DMS 273 treated with DMSO at 0.1 percent for 48 hours (cell line): ENCODE measurements at regions not wholly inside any gene's neighbourhood (a gene's known extent, or its start where the extent isn't known, plus 50 kb on each side); places are given as distances from the start of the nearest gene placed in this dataset.
"Not testable (repeated sequence)": the region's sequence is repeated elsewhere in the genome, so short reads cannot be mapped to it uniquely, and the experiment has no call there.

Experiments
- DNase-seq: peaks from one replicate; lab custom pipeline; 2025; lab: John Stamatoyannopoulos, UW

DNA sequence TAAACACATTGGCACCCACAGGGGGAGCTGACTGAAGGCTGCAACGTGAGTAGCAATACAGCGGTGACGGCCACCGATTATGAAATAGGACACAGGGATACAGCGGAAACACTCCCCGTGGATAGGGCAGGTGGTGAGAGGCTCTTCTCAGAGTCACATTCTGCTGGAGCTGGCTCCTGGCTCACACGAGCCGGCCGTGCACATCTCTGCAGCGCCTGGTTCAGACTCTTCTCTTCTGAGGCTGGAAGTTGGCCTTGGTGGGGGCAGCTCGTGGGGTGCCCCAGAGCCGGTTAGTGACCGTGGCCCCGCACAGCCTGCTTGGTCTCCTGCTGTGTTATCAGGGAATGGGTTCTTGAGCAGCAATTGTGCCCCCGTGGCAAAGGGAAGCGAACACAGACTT is 61.3 kb upstream of the EN2 start:
- DNase-seq: no peak

- not testable (repeated sequence) for DNase-seq
Observed at GRCh38 chr7:155397758-155398714, 59.9 kb upstream of the EN2 start.

- no peak for DNase-seq
Observed at GRCh38 chr7:155398944-155399343, 59.0 kb upstream of the EN2 start.

- DNase-seq: no peak
Observed at GRCh38 chr7:155399577-155399976, 58.4 kb upstream of the EN2 start.

GRCh38 chr7:155401231-155401630 is 56.7 kb upstream of the EN2 start:
- no peak for DNase-seq

DNA sequence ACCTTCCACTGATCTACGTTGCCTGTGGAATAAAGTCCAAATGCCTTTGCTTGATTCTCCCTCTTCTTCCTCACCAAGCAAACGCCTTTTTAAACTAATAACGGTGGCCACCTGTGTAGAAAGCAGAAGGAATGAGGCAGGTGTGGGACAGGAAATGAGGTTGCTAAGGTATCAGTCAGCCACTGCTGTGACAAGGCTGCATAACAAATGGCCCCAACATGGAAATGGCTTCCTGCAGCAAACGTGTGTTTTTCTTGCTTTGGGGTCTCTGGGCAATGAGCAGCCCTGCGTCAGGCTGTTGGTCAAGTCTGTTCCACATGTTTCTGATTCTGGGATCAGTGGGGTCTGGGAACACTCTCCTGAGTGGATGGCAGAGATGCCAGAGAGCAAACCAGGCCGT is 56.0 kb upstream of the EN2 start:
- DNase-seq: no peak

- no peak for DNase-seq
Observed at GRCh38 chr7:155402941-155403340, 55.0 kb upstream of the EN2 start.

- DNase-seq: no peak
Observed at GRCh38 chr7:155404976-155405375, 53.0 kb upstream of the EN2 start.

DNA sequence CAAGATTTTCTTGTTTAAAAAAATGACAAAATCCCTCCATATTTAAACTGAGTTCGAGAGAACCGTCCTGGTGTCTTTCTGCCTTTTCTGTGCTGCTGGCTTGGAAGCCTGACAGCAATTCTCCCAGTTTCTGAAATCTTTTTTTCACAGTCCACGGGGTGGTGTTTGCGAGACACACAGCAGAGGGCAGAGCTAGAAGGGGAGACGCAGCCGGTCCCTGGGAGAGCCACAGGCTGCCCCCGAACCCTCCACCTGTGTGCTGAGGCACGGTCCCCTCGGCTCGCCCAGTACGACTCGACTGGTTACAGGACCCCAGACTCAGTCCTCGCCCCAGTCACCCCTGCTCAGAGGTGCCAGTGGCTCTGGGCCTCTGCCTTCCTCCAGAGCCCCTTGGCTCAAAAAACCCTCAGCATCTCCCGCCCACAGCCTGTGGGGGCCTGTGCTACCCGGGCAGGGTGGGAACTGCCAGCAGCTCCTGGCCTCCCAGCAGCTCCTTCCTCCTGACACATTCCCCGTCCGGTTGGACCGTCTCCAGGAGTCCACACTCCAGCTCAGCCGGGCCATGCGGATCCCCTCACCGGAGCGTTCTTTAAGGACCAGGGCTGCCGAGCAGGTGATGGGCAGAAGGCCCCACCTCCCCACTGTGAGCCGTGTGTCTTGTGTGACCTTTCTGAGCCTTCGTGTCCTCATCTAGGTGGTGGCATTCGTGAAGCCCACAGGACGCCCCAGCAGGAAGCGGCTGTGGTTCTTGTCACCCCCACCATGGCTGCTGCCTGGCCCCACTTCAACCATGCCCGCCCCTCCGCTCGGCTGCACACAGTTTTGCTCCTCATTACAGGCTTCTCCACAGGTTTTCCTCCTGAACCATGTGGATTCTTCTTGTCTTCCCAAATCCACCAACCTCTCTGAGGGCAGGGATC is 52.3 kb upstream of the EN2 start:
- DNase-seq: no peak

GRCh38 chr7:155407799-155408198 is 50.1 kb upstream of the EN2 start:
- DNase-seq: no peak
